AG08395 (cell line): ENCODE measurements at regions not wholly inside any gene's neighbourhood (a gene's known extent, or its start where the extent isn't known, plus 50 kb on each side); places are given as distances from the start of the nearest gene placed in this dataset.

Experiments
- DNase-seq: peaks from one replicate; pipeline ENCODE4 v3.0.0; 2012; ENCODE audit warnings: mixed read lengths, low spot score

DNA sequence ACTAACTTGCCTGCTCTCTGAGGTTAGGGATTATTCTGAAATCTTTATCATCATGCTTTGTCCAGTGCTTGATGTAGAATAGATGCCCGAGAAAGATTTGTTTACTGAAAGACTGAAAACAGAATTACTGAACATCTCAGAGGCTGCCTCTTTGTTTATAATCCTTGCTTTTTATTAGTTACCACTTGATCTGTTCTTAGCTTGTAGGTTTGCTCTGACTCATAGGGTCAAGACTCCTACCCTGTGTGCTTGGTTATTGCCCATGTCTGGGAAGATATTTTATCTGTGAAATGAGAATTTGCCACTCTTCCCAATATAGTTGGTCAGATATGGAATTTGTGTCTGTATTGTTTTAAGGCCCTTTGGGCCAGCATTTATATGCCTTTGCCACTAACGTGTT lies 675.3 kb downstream of the DIAPH3 start:
- DNase-seq, result no peak

DNA sequence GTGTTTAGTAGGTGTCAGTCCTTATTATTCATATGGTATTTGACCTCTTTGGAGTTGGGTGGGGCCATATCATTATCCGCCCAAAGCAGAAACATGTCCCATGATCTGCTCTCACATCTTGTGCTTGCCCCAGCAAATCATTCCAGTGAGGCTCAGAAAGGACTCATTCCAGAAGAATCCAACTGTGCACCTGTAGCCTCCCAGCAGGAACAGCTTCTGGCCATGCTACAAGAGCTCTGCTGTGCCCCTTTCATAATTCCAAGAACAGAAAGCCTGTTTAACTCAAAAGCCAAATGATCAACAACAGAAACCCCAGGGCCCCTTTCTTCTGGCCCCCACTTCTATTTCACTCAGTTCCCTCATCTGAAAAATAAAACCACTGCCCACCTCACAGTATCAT lies 673.1 kb downstream of the DIAPH3 start:
- DNase-seq, result no peak

DNA sequence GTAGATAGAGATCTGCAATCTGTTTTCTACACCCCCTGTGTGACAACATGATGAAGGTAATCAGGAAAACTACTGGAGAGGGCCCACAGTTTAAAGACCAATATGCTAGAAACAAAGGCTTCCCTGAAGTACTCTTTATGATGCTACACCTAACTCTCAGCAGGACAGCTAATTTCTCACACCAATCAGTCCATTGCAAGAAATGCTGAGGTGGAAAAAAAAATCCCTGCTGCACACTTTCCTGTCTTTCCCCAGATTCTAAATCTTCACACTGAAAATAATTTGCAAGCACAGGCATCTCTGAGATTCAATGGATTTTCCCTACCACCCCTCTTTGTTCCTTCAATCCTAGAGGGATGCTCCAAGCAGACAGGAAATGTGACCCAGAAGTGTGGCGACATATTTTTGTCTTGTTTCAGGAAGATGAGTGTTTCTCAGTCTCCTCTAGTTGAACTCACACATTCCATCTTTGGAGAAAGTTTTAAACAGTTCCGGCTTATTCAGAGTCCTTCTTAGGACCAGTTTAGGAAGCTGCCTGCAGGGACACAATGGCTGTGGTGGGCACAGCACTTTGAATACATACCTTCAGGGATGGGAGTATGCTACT lies 671.6 kb downstream of the DIAPH3 start:
- no peak for DNase-seq

DNA sequence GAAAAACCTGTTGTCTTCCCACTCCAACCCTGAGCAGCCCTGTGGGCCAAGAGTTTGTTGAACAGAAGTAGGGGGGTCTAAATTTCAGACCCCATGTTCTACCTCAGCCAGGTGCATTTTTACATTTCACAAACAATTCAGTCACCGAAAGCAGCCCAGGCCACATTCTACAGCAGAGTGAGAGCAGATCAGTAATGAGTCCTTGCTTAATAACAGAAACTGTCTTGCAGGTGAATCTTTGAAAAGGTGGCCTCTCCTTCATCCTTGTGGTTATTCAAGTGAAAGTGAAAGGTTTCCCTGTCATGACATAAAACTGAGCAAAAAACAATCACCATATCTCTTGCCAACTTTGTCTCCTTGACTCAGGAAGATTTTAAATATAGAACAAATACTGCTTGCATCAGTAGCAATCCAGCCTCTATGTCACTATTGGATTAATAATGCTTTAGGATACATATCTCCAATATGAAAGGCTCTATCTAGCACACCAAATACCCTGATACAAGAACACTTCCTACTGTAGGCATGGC lies 670.2 kb downstream of the DIAPH3 start:
- no peak for DNase-seq

DNA sequence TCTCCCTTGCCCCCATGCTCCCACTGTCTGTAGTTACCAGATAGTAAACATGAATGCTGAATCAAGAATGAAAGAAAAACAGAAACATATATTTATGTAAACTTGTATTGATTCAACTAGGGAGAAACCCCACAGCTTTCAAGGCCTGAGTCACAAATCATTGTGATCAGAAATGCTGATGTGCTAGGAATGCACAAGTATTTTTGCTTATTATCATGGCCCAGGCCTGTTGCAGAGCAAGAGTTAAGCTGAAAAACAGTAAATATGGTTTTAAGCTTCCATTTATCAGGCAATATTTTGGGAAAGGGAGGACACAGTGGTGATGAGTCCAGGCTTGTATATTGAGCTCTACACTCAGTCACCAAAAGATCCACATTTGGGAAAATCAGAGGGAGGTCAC lies 669.6 kb downstream of the DIAPH3 start:
- DNase-seq, result no peak

DNA sequence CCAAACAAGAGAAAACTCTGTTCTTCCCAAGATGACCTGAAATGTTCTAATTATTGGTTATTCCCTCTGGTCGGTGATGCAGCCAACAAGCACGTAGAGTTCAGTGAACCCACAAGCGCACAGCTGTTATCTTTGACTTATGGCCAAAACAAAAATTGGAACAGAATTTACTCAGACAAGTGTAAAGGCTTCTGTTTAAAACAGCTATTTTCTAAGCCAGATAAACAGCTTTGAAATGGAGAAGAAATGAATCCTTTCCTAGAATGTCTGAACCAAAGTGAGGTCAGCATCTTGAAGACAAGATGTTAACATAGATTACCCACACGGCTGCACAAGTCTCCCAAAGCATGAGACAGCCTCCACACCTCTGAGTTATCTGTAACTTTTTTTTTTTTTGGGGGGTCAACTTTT lies 669.2 kb downstream of the DIAPH3 start:
- DNase-seq, result no peak

DNA sequence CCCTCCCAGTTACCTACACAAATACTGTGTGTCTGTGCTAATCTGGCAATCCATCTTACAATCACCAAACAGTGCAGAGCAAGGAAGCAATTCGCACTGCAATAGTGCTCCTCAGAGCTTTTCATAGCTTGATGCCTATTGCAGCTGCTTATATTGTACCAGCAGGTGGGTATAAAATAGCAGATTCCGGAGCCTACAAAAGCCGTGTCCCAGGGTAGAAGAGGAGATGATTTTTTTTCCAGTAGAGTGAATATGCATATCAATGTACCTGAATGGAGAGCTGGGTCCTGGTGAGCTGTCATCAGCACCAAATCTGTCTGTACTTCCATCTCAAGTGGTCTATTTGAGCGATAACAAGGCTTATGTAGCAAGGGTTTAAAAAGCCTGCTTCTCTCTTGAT lies 668.4 kb downstream of the DIAPH3 start:
- no peak for DNase-seq

DNA sequence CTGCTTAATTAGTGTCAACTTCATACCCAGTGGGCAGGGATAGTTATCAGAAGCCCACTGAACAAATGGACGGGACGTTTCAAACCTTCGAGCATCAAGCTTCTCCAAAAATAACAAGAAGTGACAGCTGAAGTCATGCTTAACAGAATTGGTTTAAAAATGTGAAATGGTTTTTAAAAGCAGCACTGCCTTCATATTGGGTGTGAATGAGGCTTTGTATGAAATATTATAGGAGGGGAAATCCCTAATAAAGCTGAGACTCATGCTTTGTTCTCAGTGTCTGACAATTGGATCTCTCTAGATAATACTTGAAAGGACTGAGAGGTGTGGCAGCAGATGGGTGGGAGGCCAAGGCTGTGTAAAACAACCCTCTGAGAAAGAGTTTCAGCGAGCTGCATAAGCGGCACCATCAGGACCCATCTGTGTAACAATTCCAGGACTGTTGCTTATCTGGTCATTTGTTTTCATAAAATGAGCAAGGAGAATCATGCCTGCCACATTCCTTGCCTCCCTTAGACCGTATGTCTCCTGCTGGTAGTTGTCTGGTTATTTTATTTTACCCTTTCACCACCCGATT lies 667.7 kb downstream of the DIAPH3 start:
- no peak for DNase-seq

DNA sequence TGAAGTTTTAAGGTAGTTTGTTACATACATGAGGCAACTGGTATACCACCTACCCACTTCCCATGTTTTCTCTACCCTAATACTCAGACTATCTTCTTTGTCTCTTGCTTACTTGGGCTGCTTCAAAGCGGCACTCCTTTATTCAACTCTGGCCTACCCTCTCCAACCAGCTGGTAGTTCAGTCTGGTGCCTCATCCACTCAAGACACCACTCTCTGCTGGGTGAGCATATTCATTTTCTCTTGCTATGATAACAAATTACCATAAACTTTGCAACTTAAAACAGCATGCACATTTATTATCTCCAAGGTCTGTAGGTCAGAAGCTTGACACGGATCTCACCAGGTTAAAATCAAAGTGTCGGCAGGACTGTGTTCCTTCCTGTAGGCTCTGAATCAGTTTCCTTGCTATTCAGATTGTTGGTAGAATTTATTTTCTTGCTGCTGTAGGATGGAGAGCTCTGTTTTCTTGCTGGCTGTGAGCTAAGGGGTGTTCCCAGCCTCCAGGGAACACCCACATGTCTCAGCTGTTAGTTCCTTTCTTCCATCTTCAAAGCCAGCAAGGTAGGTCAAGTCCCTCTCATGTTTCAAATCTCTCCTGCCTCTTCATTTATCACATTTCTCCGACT lies 666.0 kb downstream of the DIAPH3 start:
- no peak for DNase-seq

DNA sequence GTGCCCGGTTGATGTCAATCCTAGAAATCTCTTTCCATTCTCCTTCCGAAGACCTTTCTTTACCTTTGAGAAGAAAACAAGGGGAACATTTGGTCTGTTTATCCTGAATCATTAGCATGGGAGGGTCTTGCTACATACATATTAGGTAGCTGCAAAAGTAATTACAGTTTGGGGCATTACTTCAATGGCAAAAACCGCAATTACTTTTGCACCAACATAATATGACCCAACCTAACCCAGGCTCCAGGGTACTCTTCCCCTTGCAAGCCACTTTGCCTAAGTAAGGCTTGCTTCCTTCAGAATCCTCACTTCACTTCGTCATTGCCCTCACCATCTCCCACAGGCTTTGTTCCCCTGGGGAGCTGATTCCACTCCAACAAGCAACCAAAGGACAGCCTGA lies 662.7 kb downstream of the DIAPH3 start:
- DNase-seq, result no peak

DNA sequence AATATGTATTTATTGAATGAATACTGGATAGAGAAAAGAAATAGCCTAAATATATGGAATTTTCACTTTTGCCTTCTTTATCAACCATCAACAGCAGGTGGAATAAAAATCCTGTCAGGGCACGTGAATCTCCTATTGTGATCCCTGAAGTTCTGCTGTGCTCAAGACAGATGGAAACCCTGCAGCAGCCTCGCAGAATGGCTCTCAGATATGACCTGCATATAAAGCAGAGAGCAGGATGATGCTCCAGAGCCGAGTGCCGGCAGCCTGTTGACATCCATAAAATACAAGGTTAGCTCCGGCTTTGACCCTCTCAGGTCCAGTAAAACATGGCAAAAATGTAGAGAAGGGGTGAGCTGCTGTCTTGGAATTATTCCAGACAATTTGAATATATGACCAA lies 659.3 kb downstream of the DIAPH3 start:
- DNase-seq, result no peak

DNA sequence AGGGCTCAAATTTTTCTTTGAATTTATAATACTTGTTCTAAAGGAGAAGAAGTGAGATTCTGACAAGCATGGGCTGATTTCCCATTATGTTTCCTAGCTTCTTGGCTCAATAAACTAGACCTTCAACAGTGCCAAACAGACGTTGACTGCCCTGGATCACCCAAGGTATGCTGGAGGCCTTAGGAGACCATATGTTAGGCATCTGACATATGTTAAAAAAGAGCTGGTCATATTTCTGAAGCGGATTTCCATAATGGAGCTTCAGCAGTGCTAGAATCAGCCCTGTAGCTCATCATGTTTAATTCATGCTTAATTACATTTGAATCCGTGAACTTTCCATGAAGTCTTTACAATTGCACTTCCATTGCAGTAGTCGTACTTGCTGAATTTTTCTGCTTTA lies 653.3 kb downstream of the DIAPH3 start:
- DNase-seq, result no peak

DNA sequence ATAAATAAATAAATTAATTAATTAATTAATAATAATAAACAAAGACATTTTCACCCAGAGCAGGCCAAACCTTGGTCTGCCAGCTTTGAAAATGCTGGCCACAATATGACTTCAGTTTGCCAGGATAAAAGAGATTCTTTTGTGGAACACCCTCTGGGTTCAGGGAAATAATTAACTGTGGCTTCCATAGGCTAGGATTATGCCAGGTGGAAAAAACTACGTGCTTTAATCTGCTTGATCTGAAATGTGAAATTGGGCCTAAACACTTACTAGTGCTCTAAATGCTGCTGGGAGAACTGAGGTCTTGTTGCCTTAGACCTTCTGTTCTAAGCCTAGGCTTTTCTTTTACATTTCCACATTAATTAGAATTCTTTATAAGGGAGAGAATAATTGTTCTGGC lies 650.0 kb downstream of the DIAPH3 start:
- DNase-seq, result no peak

DNA sequence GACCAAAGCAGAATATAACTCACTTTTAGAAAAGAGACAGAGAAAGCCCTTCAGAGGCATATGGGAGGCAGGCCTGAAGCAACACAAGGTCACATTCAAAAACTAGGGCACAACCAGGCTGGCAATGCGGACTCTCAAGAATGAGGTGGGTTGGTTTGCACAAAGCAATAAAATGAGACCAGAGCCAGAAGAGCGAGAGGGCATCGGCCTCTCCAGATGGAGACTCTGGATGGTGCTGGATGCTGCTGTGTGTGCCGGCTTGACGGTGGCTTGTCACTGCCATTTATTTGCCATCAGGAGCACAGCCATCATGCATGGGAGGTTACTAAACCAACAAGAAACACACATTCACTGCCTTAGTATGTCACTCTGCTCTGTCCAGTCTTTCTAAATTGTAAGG lies 649.4 kb downstream of the DIAPH3 start:
- no peak for DNase-seq

DNA sequence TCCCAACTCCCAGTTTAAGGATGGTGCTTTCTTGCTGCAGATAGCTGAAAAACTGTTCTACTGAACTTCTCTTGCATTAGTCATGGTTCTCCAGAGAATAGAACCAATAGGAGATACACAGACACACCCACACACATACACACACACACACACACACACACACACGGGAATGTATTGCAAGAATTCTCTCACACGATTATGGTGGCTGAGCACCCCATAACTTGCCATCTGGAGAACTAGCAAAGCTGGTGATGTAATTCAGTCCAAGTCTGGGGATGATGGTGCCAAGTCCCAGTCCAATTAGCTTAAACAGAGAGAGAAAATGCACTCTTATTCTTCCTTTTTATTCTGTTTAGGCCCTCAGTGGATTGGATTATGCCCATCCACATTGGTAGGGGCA lies 643.9 kb downstream of the DIAPH3 start:
- no peak for DNase-seq

DNA sequence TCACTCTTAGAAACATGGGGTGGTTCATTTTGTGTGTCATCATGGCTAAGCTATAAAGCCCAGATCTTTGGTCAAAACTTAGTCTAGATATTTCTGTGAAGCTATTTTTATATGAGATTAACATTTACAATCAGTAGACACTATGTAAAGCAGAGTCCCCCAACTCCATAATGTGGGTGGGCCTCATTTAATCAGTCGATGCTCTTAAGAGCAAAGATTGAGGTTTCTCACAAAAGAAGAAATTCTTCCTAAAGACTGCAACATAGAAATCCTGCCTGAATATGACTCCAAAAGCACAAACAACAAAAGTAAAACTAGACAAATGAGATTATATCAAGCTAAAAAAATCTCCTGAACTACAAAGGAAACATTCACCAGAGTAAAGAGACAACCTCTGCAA lies 642.2 kb downstream of the DIAPH3 start:
- DNase-seq, result no peak

DNA sequence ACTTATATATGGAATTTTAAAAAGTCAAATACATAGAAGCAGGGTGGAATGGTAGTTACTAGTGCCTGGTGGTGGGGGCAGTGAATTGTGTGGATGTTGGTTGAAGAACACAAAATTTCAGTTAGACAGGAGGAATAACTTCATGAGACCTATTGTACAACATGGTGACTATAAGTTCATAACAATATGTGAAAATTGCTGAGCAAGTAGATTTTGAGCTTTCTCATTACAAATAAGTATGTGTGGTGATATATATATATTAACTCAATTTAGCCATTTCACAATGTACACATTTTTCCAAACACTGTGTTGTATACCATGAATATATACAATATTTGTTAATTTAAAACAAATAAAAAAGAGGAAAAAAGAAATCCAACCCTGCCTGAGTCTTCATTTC lies 641.1 kb downstream of the DIAPH3 start:
- no peak for DNase-seq

DNA sequence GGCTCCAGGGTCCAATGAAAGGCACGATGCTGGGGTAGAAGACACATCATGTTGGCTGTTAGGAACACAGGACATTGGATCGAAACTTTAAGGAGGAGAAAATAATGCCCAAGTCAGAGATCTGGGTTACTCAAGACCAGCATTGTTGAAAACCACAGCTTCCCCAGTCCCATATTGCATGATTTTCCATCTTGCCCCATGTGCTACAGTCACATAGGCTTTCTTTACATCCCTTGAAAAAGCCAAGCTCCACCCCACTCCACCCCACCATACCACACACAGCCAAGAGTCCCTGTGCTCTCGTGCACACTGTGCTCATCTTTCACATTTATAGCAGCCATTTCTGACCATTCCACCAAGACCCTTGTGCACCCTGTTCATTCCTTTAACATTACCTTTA lies 636.2 kb downstream of the DIAPH3 start:
- DNase-seq, result no peak

DNA sequence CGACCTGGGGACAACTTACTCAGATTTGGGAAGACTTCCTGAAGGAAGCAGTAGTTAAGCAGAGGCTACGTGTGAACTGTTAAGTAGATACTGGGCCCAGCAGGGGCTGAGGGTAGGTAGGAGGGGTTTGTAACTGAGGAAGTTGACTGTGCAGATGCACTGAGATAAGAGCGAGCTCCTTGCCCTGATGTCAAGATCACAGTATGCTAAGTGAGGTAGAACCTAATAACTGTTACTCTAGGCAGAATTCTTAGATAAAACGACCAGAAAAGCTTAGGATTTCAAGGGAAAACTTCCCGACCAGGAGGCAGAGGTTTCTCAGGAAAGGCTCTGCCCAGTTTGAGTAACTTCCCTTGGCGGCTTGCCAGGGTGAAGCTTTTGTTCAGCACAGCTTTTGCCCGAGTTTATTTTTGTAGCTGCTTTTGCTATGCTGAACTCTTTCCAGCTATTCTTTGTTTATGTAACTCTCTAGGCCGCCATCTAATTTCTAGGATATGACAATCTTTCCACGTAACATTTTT lies 632.1 kb downstream of the DIAPH3 start:
- DNase-seq, result no peak

DNA sequence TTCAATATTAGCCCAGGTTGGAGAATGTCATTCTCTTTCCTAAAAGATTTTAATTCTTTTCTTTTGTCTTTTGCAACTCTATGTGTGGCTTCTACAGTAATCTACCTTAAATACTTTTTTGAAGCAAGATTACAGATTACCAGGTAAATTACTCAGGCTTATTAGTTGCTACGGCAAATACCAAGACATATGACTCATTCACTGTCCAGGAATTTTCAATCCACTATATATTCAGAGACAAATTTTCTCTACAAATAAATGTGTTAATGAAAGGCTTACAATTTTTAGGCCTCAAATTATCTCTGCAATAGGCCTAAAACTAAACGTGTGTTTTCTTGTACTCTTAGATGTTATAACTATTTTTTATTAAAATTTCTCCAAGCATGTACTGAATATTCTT lies 631.3 kb downstream of the DIAPH3 start:
- no peak for DNase-seq

DNA sequence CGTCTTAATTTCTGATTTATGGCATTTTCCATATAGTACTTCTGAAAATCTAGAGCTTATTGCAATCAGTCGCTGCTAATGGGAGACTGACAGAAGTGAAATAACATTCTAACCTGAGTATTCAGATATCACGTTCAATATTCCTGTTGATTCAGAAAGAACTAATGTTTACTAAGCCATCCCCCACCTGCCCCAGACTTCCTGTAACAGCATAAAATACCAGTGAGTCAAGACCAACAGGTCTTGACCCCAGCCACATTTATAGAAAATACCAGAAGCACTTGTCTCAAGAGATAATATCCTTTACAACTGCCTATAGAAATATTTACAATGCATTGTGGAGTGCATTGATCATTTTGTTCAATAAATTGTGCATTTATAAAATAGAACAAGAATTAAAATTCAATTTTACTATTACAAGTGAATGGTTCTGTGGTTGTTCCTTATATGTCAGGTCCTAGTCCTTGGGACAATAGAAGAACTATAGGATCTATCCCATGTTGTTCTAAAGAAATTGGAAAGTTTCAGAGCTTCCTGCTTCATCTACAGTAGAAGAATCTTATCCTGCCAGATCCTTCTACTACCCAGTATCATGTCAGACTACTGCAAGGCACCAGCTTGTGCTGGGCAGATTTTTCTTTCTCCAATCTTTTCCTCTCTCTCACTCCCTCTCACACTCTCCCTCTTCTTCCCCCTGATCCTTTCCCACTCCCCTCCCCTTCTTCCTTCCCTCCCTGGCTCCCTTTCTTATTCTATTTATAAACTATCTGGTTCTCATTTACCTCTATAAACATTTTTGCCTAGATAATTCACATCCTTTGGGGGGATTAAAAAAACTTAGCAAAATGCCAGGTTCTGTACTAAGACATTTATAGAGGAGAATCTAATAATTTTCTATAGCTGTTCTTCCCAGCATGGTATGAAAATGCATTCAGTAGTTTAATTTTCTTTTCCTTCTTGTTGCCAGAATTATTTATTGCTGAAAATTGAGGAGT lies 629.9 kb downstream of the DIAPH3 start:
- DNase-seq, result no peak

DNA sequence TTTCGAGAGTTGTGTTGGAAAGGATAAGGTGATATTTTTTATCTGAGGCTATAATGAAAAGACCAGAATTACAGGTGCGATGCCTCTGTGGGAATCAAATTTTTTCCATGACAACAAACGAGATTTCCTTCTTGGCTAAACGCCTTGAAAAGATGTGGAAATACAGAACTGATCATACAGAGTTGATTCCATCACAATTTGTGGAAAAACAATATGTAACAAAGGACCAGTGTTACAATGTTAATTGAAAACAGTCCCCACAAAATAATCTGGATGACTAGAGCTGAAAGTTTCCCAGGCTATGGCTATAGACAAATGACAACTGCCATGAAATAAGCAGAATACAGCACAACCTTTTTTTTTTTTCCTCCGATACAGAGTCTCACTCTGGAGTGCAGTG lies 628.9 kb downstream of the DIAPH3 start:
- no peak for DNase-seq
